ENCODE measurements at regions not wholly inside any gene's neighbourhood (a gene's known extent, or its start where the extent isn't known, plus 50 kb on each side); places are given as distances from the start of the nearest gene placed in this dataset.

GRCh38 chr5:51944500-51945125, 561.4 kb downstream of the ISL1 start:
- DNase-seq: no peak

- no peak for DNase-seq
These were observed 575.2 kb downstream of the ISL1 start for GRCh38 chr5:51958473-51958872.

- DNase-seq: no peak
These were observed 577.4 kb downstream of the ISL1 start for GRCh38 chr5:51960617-51961121.

- no peak for DNase-seq
These were observed 577.9 kb downstream of the ISL1 start for GRCh38 chr5:51961154-51961562.

GRCh38 chr5:51968756-51969155, 585.5 kb downstream of the ISL1 start:
- no peak for DNase-seq

GRCh38 chr5:51974834-51975233, 591.6 kb downstream of the ISL1 start:
- DNase-seq: no peak

- no peak for DNase-seq
These were observed 593.8 kb downstream of the ISL1 start for GRCh38 chr5:51977014-51977413.

GRCh38 chr5:51983161-51983560, 599.9 kb downstream of the ISL1 start:
- DNase-seq: no peak

- no peak for DNase-seq
These were observed 603.5 kb downstream of the ISL1 start for GRCh38 chr5:51986733-51987132.

- DNase-seq: no peak
These were observed 604.0 kb downstream of the ISL1 start for GRCh38 chr5:51987239-51987638.

GRCh38 chr5:51987669-51988209, 604.5 kb downstream of the ISL1 start:
- no peak for DNase-seq

GRCh38 chr5:51988634-51989033, 605.4 kb downstream of the ISL1 start:
- DNase-seq: no peak

- DNase-seq: no peak
These were observed 607.0 kb downstream of the ISL1 start for GRCh38 chr5:51990241-51990640.

- DNase-seq: no peak
These were observed 607.5 kb downstream of the ISL1 start for GRCh38 chr5:51990661-51991180.

- DNase-seq: no peak
These were observed 608.7 kb downstream of the ISL1 start for GRCh38 chr5:51991940-51992339.

- no peak for DNase-seq
These were observed 612.6 kb downstream of the ISL1 start for GRCh38 chr5:51995773-51996306.

GRCh38 chr5:51996356-51996861, 613.2 kb downstream of the ISL1 start:
- no peak for DNase-seq

- DNase-seq: no peak
These were observed 614.3 kb downstream of the ISL1 start for GRCh38 chr5:51997500-51997899.

- DNase-seq: no peak
These were observed 614.7 kb downstream of the ISL1 start for GRCh38 chr5:51997949-51998348.

GRCh38 chr5:52007230-52007858, 624.1 kb downstream of the ISL1 start:
- DNase-seq: no peak

- DNase-seq: peak in 1 of 2 experiments; percentile 15
These were observed 627.2 kb downstream of the ISL1 start for GRCh38 chr5:52010454-52010853.

- peak; percentile 89 to 92 for DNase-seq
These were observed 630.3 kb downstream of the ISL1 start for GRCh38 chr5:52013523-52013922.

- DNase-seq: no peak
These were observed 632.5 kb downstream of the ISL1 start for GRCh38 chr5:52015760-52016159.

GRCh38 chr5:52017567-52017966, 634.3 kb downstream of the ISL1 start:
- no peak for DNase-seq

All from NCI-H1930 (cell line).